GM13977 (cell line): ENCODE measurements at regions not wholly inside any gene's neighbourhood (a gene's known extent, or its start where the extent isn't known, plus 50 kb on each side); places are given as distances from the start of the nearest gene placed in this dataset.

Source experiments
- DNase-seq: peaks from one replicate; pipeline ENCODE4 v3.0.0; 2012; ENCODE audit warnings: low spot score
- in situ Hi-C: fragments of 300-500 bp; cut with MboI; formaldehyde crosslinking; loops from one replicate; pipeline ENCODE4 v1.12.0; 2022; ENCODE audit warnings: low sequenced_read_pairs, low pct_unique_long_range_greater_than_20kb, mixed read lengths, inconsistent platforms; ENCODE audit not compliant: unreplicated experiment
- TF ChIP-seq, protein P1 (sequence below): IDR thresholded peaks from 2 replicates; pipeline ENCODE4 v1.5.1; 2012; ENCODE audit warnings: mild to moderate bottlenecking, control low read depth; ENCODE audit not compliant: insufficient read depth; ENCODE audit errors: extremely low read depth, missing control alignments

DNA sequence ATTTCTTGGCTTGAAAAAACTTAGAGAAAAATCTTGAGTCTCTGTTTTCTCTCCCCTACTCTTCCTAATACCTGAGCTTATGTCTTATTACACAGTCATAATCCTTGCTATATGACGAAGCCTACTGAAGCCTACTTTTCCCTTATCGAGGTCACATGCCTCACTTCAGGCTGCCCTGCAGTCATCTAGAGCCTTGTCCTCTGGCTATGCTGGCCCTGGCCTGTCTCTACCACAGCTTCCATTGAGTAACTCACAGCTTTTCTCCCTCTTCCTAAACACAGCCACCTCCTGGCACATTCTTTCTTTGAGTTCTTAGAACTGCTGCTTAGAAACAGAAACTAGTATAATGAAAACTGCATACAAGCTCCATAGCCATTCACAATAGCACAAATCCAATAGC is 1698.3 kb downstream of the STIM2 start:
- TF ChIP-seq, protein P1, sequence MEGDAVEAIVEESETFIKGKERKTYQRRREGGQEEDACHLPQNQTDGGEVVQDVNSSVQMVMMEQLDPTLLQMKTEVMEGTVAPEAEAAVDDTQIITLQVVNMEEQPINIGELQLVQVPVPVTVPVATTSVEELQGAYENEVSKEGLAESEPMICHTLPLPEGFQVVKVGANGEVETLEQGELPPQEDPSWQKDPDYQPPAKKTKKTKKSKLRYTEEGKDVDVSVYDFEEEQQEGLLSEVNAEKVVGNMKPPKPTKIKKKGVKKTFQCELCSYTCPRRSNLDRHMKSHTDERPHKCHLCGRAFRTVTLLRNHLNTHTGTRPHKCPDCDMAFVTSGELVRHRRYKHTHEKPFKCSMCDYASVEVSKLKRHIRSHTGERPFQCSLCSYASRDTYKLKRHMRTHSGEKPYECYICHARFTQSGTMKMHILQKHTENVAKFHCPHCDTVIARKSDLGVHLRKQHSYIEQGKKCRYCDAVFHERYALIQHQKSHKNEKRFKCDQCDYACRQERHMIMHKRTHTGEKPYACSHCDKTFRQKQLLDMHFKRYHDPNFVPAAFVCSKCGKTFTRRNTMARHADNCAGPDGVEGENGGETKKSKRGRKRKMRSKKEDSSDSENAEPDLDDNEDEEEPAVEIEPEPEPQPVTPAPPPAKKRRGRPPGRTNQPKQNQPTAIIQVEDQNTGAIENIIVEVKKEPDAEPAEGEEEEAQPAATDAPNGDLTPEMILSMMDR, result no peak
- in situ Hi-C loops, result no loop called here
- no peak for DNase-seq

DNA sequence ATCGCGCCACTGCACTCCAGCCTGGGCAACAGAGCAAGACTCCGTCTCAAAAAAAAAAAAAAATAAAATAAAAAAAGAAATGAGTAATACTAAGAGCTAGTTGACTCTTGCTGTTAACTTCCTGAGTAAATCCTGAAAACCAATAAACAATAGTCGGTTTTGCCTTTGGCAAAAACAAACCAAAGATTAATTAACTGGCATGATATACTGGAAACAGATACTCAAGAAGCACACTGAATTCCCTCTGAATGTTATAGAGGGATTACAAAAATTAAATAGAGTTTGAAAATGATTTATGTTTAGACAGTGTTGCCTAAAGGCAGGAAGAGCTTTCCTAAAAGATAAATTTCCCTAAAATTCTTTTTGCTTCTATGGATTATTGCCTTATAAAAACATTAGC is 1702.3 kb downstream of the STIM2 start:
- no peak for DNase-seq
- TF ChIP-seq, protein P1, result no peak
- in situ Hi-C loops, result no loop called here

DNA sequence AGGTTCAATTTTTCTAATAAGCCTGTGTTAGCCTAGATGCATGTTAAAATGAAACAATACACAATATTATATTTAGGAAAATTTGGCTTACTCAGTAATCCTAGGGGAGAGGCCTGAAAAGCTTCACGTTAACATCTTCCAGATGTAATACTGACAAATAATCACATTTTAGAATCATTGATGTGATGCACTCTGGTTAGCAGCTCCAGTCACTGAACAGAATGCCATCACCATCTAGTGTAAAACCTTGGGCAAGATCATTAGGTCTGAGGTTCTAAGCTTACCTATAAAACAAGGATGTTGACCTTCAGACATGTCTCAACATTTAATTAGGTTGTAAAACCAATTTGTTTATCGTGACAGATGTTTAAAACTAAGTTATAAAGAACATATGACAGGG is 1704.8 kb downstream of the STIM2 start:
- DNase-seq, result no peak
- TF ChIP-seq, protein P1, result no peak
- in situ Hi-C loops, result no loop called here

DNA sequence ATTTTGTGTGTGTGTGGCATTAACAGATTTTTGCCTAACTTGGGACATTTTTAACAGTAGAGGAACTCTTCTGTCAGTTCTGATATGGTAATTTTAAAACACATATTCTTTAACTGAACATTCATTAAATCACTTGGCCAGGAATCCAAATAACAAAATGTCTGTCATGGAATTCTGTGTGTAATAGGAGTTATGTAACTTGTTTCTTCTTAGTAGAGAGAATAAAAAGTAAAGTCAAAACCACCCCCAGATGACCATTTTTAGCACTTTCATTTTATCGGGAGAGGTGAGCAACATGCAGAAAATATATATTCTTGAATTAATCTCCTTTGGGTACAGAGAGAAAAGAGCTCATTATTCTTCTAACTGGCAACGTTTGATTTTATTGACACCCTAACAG is 1740.3 kb downstream of the STIM2 start:
- TF ChIP-seq, protein P1, result no peak
- in situ Hi-C loops, result no loop called here
- DNase-seq, result no peak

DNA sequence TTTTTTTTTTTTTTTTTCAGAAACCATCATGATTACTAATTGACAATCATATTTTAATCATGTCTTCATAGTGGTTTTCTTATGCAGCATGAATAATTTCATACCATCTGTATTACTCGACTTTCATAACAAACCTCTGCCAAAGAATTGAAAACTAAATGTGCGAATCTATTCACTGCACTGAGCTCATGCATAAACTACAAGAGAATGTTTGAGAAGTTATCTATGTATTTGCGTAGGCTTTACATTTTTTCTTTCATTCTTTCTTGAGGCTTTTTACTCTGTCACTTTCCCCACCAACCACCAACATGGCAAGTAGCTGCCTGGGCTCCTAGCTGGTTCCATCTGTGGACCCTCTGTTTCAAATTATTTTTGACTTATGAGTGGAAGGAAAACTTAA is 1761.0 kb downstream of the STIM2 start:
- DNase-seq, result no peak
- TF ChIP-seq, protein P1, result no peak
- in situ Hi-C loops, result no loop called here

DNA sequence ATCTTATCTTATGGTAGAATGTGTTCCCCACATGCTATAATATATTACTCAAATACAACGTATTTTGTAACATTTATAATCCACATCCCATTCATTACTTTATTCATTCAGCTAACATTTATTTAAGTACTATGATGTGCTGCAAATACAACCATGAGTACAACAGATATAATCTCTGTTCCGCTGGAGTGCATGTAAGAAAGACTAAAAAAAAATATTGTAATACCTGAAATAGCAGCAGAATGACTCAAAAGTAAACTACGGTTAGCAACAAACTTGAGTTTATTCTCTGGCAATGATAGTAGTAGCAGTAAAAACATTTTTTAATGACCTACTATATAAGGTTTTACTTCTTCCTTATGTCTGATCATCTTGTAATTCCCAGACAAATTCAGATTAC is 1776.3 kb downstream of the STIM2 start:
- TF ChIP-seq, protein P1, result no peak
- in situ Hi-C loops, result no loop called here
- no peak for DNase-seq

DNA sequence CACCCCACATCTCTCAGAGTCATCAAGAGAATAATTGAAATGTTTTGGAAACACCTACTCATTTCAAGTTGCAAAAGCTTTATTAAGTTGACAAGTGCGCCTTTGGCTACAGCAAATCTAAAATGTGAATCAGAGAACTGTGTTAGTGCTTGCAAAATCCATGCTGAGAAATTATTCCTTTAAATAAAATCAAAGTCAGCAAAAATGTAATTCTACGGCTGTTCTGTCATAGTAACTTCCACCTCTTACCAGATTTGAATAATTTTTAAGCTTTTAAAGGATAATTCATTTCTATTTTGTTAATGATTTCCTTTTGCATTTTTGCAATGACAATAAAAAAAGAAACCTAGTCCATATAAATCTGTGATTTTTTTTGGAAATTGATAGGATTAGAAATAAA is 1779.1 kb downstream of the STIM2 start:
- in situ Hi-C loops, result no loop called here
- TF ChIP-seq, protein P1, result no peak
- no peak for DNase-seq
